ENCODE measurements at regions not wholly inside any gene's neighbourhood (a gene's known extent, or its start where the extent isn't known, plus 50 kb on each side); places are given as distances from the start of the nearest gene placed in this dataset.

- TF ChIP-seq CTCF (conservative IDR thresholded peaks at IDR 0.05; ENCODE audit: low read depth, low read length) (no peak), BHLHE40 (IDR thresholded peaks at IDR 0.05; ENCODE audit: low read depth, low read length) (no peak), SMC3 (IDR thresholded peaks at IDR 0.05; ENCODE audit: low read depth, low read length) (no peak)
Observed at GRCh38 chrX:88526385-88526784, 220.6 kb upstream of the CPXCR1 start.
